HEK293 (cell line): ENCODE measurements at regions not wholly inside any gene's neighbourhood (a gene's known extent, or its start where the extent isn't known, plus 50 kb on each side); places are given as distances from the start of the nearest gene placed in this dataset.

Source experiments
- CTCF ChIA-PET: fragments of 350-600 bp; formaldehyde crosslinking; extraction: SDS; loops from one replicate; lab custom pipeline; 2021; ENCODE audit warnings: antibody characterized with exemption; lab: Yijun Ruan, JAX
- POLR2A ChIA-PET: fragments of 300-600 bp; formaldehyde crosslinking; extraction: SDS; loops from one replicate; lab custom pipeline; 2020; ENCODE audit warnings: antibody characterized with exemption, inconsistent platforms; lab: Yijun Ruan, JAX
- H3K27ac ChIP-seq: fragments of 200-500 bp; sonication (Bioruptor generic); 2 replicates; pipeline ENCODE4 v1.5.1; 2014; ENCODE audit warnings: low read depth, low read length, control low read depth, inconsistent platforms; ENCODE audit errors: extremely low read depth
- H3K36me3 ChIP-seq, 2 experiments: fragments of 200-500 bp in 1 of 2; sonication (Bioruptor generic) in 1 of 2; 1 replicate in 1 of 2; 2 replicates in 1 of 2; pipeline ENCODE4 v1.5.1; 2014 to 2017; ENCODE audit warnings: inconsistent platforms in 2 of 2, low read length in 2 of 2; ENCODE audit not compliant: control insufficient read depth in 2 of 2, insufficient read depth in 1 of 2
- H3K4me1 ChIP-seq: fragments of 200-500 bp; sonication (Bioruptor generic); 2 replicates; pipeline ENCODE4 v1.5.1; 2014; ENCODE audit warnings: mild to moderate bottlenecking, low read length, inconsistent platforms; ENCODE audit not compliant: control insufficient read depth, insufficient read depth
- H3K4me3 ChIP-seq: 2 replicates; pipeline ENCODE4 v1.5.1; 2011; ENCODE audit warnings: low read depth, mild to moderate bottlenecking, control low read depth, low read length, moderate library complexity
- H3K9me3 ChIP-seq: fragments of 200-500 bp; sonication (Bioruptor generic); 2 replicates; pipeline ENCODE4 v1.5.1; 2014; ENCODE audit warnings: low read depth, low read length, inconsistent platforms; ENCODE audit not compliant: control insufficient read depth, insufficient read depth
- BCL11B ChIP-seq: fragments of 450-650 bp; formaldehyde crosslinking; IDR thresholded peaks from 2 replicates; pipeline ENCODE4 v1.5.1; 2016; ENCODE audit warnings: low read depth, missing biosample characterization, missing genetic modification characterization
- BCL6B ChIP-seq: fragments of 450-650 bp; formaldehyde crosslinking; IDR thresholded peaks from 2 replicates; pipeline ENCODE4 v1.5.1; 2017; ENCODE audit warnings: missing biosample characterization, missing genetic modification characterization
- PATZ1 ChIP-seq: fragments of 450-650 bp; formaldehyde crosslinking; IDR thresholded peaks from 2 replicates; pipeline ENCODE4 v1.5.1; 2016; ENCODE audit warnings: missing biosample characterization, missing genetic modification characterization
- SALL2 ChIP-seq: fragments of 450-650 bp; formaldehyde crosslinking; IDR thresholded peaks from 2 replicates; pipeline ENCODE4 v1.5.0; 2017; ENCODE audit warnings: missing biosample characterization, mild to moderate bottlenecking, missing genetic modification characterization, borderline replicate concordance
- SP2 ChIP-seq: fragments of 450-650 bp; formaldehyde crosslinking; IDR thresholded peaks from 2 replicates; pipeline ENCODE4 v1.5.1; 2016; ENCODE audit warnings: missing biosample characterization, missing genetic modification characterization
- SP3 ChIP-seq: fragments of 450-650 bp; formaldehyde crosslinking; IDR thresholded peaks from 2 replicates; pipeline ENCODE4 v1.5.1; 2016; ENCODE audit warnings: missing biosample characterization, missing genetic modification characterization
- ZBTB6 ChIP-seq: fragments of 450-650 bp; formaldehyde crosslinking; IDR thresholded peaks from 2 replicates; pipeline ENCODE4 v1.5.1; 2017; ENCODE audit warnings: missing biosample characterization, missing genetic modification characterization
- ZBTB7A ChIP-seq: fragments of 450-650 bp; formaldehyde crosslinking; IDR thresholded peaks from 2 replicates; pipeline ENCODE4 v1.5.1; 2016; ENCODE audit warnings: low read depth, missing biosample characterization, missing genetic modification characterization
- ZFHX2 ChIP-seq: fragments of 450-650 bp; formaldehyde crosslinking; conservative IDR thresholded peaks from 2 replicates; pipeline ENCODE4 v1.5.1; 2016; ENCODE audit warnings: missing biosample characterization, missing genetic modification characterization
- ZFP41 ChIP-seq: fragments of 450-650 bp; formaldehyde crosslinking; IDR thresholded peaks from 2 replicates; pipeline ENCODE4 v1.5.1; 2016; ENCODE audit warnings: missing biosample characterization, missing genetic modification characterization, borderline replicate concordance
- ZNF26 ChIP-seq: fragments of 450-650 bp; formaldehyde crosslinking; IDR thresholded peaks from 2 replicates; pipeline ENCODE4 v1.5.1; 2016; ENCODE audit warnings: missing biosample characterization, missing genetic modification characterization
- ZNF266 ChIP-seq: fragments of 450-650 bp; formaldehyde crosslinking; IDR thresholded peaks from 2 replicates; pipeline ENCODE4 v1.5.1; 2016; ENCODE audit warnings: missing biosample characterization, missing genetic modification characterization, low read depth
- ZNF404 ChIP-seq: fragments of 450-650 bp; formaldehyde crosslinking; IDR thresholded peaks from 2 replicates; pipeline ENCODE4 v1.5.1; 2017; ENCODE audit warnings: missing biosample characterization, missing genetic modification characterization
- ZNF423 ChIP-seq: fragments of 450-650 bp; formaldehyde crosslinking; IDR thresholded peaks from 2 replicates; pipeline ENCODE4 v1.5.1; 2016; ENCODE audit warnings: missing biosample characterization, missing genetic modification characterization
- ZNF513 ChIP-seq: fragments of 450-650 bp; IDR thresholded peaks from 2 replicates; pipeline ENCODE4 v1.5.1; 2018; ENCODE audit warnings: missing biosample characterization, missing genetic modification characterization
- ZNF560 ChIP-seq: fragments of 450-650 bp; formaldehyde crosslinking; IDR thresholded peaks from 2 replicates; pipeline ENCODE4 v1.5.1; 2017; ENCODE audit warnings: missing biosample characterization, missing genetic modification characterization, borderline replicate concordance
- ZNF580 ChIP-seq: fragments of 450-650 bp; formaldehyde crosslinking; IDR thresholded peaks from 2 replicates; pipeline ENCODE4 v1.5.1; 2016; ENCODE audit warnings: missing biosample characterization, missing genetic modification characterization
- ZNF585B ChIP-seq: fragments of 450-650 bp; formaldehyde crosslinking; IDR thresholded peaks from 2 replicates; pipeline ENCODE4 v1.5.1; 2016; ENCODE audit warnings: missing biosample characterization, missing genetic modification characterization
- ZNF626 ChIP-seq: fragments of 450-650 bp; sonication (Bioruptor Pico); formaldehyde crosslinking; IDR thresholded peaks from 2 replicates; pipeline ENCODE4 v1.5.1; 2018; ENCODE audit warnings: missing biosample characterization, missing genetic modification characterization, inconsistent platforms
- ZNF654 ChIP-seq: fragments of 450-650 bp; formaldehyde crosslinking; IDR thresholded peaks from 2 replicates; pipeline ENCODE4 v1.5.1; 2016; ENCODE audit warnings: low read depth, missing biosample characterization, missing genetic modification characterization
- ZNF660 ChIP-seq: fragments of 450-650 bp; IDR thresholded peaks from 2 replicates; pipeline ENCODE4 v1.5.1; 2018; ENCODE audit warnings: missing biosample characterization, mild to moderate bottlenecking, missing genetic modification characterization
- ZNF76 ChIP-seq: fragments of 450-650 bp; formaldehyde crosslinking; IDR thresholded peaks from 2 replicates; pipeline ENCODE4; 2016; ENCODE audit warnings: low read depth, missing biosample characterization, missing genetic modification characterization, borderline replicate concordance
- ZSCAN16 ChIP-seq: fragments of 450-650 bp; formaldehyde crosslinking; IDR thresholded peaks from 2 replicates; pipeline ENCODE4 v1.5.1; 2016; ENCODE audit warnings: missing biosample characterization, missing genetic modification characterization
- ZXDB ChIP-seq: fragments of 450-650 bp; formaldehyde crosslinking; IDR thresholded peaks from 2 replicates; pipeline ENCODE4 v1.5.1; 2016; ENCODE audit warnings: missing biosample characterization, missing genetic modification characterization

GRCh38 chr3:81245501-81245900 lies 515.9 kb downstream of the GBE1 start:
- no peaks in the 10 kb centered on the region for H3K4me1 ChIP-seq
- ChIA-PET POLR2A (no interaction called here), CTCF (interaction anchor here (0.6 kb wide), 1 partner anchor 1074 kb away, joined by 3 read pairs; no protein-coding TSS in a partner anchor)
- no peak overlapping the region for H3K4me3 ChIP-seq
- no peak overlapping the region for H3K27ac ChIP-seq
- TF ChIP-seq ZNF585B (tag by site-specific recombination) (no peak), ZNF560 (no peak), ZNF26 (no peak), ZNF423 (tag by site-specific recombination) (no peak), ZNF580 (tag by site-specific recombination) (no peak), BCL11B (tag by site-specific recombination) (no peak), ZSCAN16 (tag by site-specific recombination) (no peak), ZFHX2 (no peak), ZBTB7A (no peak), ZNF76 (tag by site-specific recombination) (no peak), ZXDB (tag by site-specific recombination) (no peak), PATZ1 (no peak), ZNF266 (tag by site-specific recombination) (no peak), ZNF626 (no peak), ZBTB6 (tag by site-specific recombination) (no peak), BCL6B (tag by site-specific recombination) (no peak), ZFP41 (tag by site-specific recombination) (no peak), ZNF660 (tag by site-specific recombination) (no peak), SP2 (no peak)
- no peaks in the 10 kb centered on the region for H3K36me3 ChIP-seq
- H3K9me3 ChIP-seq, result no peaks in the 10 kb centered on the region

GRCh38 chr3:81245043-81245442 lies 516.4 kb downstream of the GBE1 start:
- Histone ChIP-seq H3K27ac (no peak overlapping the region), H3K4me3 (no peak overlapping the region), H3K36me3 (no peaks in the 10 kb centered on the region), H3K9me3 (no peaks in the 10 kb centered on the region), H3K4me1 (no peaks in the 10 kb centered on the region)
- no peak for TF ChIP-seq ZNF404 (tag by site-specific recombination)
- TF ChIP-seq SP3 (tag by site-specific recombination), result no peak
- TF ChIP-seq BCL11B (tag by site-specific recombination), result no peak
- no peak for TF ChIP-seq ZNF654 (tag by site-specific recombination)
- no peak for TF ChIP-seq ZNF513 (tag by site-specific recombination)
- TF ChIP-seq SALL2 (tag by site-specific recombination), result no peak
- ChIA-PET POLR2A (no interaction called here), CTCF (interaction anchor here (0.6 kb wide), 1 partner anchor 1073 kb away, joined by 3 read pairs; no protein-coding TSS in a partner anchor)
